ENCODE measurements at regions not wholly inside any gene's neighbourhood (a gene's known extent, or its start where the extent isn't known, plus 50 kb on each side); places are given as distances from the start of the nearest gene placed in this dataset.

DNA sequence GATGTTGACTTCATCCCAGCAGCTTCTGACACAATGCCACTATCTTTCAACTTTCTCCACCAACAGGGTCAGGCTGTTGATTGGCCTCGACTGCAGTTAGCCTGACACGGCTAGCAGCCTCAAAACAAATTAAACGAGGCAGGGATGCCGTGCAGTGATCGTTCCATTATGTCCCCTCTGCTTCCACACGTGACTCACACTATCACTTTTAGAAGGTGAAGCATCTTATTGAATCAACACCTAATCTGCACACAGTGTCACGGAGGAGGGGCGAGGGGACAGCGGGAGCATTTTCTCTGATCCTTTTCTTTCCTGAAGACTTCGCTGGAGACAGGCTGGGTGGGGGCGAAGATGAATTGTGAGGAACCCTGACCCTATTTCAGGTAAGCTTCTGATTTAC is 241.9 kb upstream of the ZNF507 start:
- no TSS peak for BruUV-seq (replicated peaks)
- intact Hi-C loops (cut with micrococcal nuclease): no loop called here
- no peak for TF ChIP-seq CTCF (IDR thresholded peaks at IDR 0.05; ENCODE audit: unreplicated experiment)
- ChIA-PET POLR2A (no interaction called here), CTCF (no interaction called here)
- Mint-ChIP-seq H3K4me3 (ENCODE audit: unreplicated experiment) (no peak overlapping the region), H3K36me3 (ENCODE audit: insufficient read depth, unreplicated experiment) (no peaks in the 10 kb centered on the region), H3K27me3 (ENCODE audit: insufficient read depth, unreplicated experiment) (no peaks in the 10 kb centered on the region), H3K9me3 (ENCODE audit: unreplicated experiment) (peaks cover 32% of the 10 kb centered on the region), H3K27ac (ENCODE audit: low read depth, unreplicated experiment) (no peak overlapping the region), H3K4me1 (ENCODE audit: insufficient read depth, unreplicated experiment) (no peaks in the 10 kb centered on the region)
- DNase-seq (ENCODE audit: unreplicated experiment): no peak

GRCh38 chr19:32104153-32104849 is 241.1 kb upstream of the ZNF507 start:
- H3K27ac Mint-ChIP-seq (ENCODE audit: low read depth, unreplicated experiment): no peak overlapping the region
- DNase-seq (ENCODE audit: unreplicated experiment): peak; percentile 0

DNA sequence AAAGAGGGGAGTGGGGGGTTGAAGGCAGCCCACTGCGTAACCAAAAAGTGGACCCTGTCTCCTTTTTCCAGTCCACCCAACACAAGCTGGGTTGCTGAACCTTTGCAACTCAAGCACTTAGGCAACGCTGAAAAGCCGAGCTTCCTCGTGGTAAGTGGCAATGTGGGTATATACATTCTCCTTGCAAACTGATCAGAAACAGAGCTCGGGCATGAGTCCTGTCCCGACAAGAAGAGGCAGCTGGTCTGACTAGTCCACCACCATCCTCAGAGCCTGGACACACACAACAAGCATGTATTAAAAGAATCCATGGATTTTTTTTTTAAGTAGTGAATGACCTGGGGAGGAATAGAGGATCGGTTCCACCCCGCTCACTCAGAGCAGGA is 240.6 kb upstream of the ZNF507 start:
- Mint-ChIP-seq H3K9me3 (ENCODE audit: unreplicated experiment) (peaks cover 19% of the 10 kb centered on the region), H3K4me1 (ENCODE audit: insufficient read depth, unreplicated experiment) (no peaks in the 10 kb centered on the region), H3K4me3 (ENCODE audit: unreplicated experiment) (no peak overlapping the region), H3K36me3 (ENCODE audit: insufficient read depth, unreplicated experiment) (no peaks in the 10 kb centered on the region), H3K27me3 (ENCODE audit: insufficient read depth, unreplicated experiment) (no peaks in the 10 kb centered on the region), H3K27ac (ENCODE audit: low read depth, unreplicated experiment) (no peak overlapping the region)
- POLR2A ChIA-PET: no interaction called here
- BruUV-seq (replicated peaks): no TSS peak
- no peak for DNase-seq (ENCODE audit: unreplicated experiment)
- no peak for TF ChIP-seq CTCF (IDR thresholded peaks at IDR 0.05; ENCODE audit: unreplicated experiment)
- intact Hi-C loops (cut with micrococcal nuclease): no loop called here
- CTCF ChIA-PET: no interaction called here

More at GRCh38 chr19:32104153-32104849, 241.1 kb upstream of the ZNF507 start:
- ChIA-PET POLR2A (no interaction called here), CTCF (no interaction called here)
- intact Hi-C loops (cut with micrococcal nuclease): no loop called here
- Mint-ChIP-seq H3K36me3 (ENCODE audit: insufficient read depth, unreplicated experiment) (no peaks in the 10 kb centered on the region), H3K4me1 (ENCODE audit: insufficient read depth, unreplicated experiment) (no peaks in the 10 kb centered on the region), H3K9me3 (ENCODE audit: unreplicated experiment) (peaks cover 24% of the 10 kb centered on the region), H3K27me3 (ENCODE audit: insufficient read depth, unreplicated experiment) (no peaks in the 10 kb centered on the region), H3K4me3 (ENCODE audit: unreplicated experiment) (no peak overlapping the region)
- TF ChIP-seq CTCF (IDR thresholded peaks at IDR 0.05; ENCODE audit: unreplicated experiment): no peak
- no TSS peak for BruUV-seq (replicated peaks)

DNA sequence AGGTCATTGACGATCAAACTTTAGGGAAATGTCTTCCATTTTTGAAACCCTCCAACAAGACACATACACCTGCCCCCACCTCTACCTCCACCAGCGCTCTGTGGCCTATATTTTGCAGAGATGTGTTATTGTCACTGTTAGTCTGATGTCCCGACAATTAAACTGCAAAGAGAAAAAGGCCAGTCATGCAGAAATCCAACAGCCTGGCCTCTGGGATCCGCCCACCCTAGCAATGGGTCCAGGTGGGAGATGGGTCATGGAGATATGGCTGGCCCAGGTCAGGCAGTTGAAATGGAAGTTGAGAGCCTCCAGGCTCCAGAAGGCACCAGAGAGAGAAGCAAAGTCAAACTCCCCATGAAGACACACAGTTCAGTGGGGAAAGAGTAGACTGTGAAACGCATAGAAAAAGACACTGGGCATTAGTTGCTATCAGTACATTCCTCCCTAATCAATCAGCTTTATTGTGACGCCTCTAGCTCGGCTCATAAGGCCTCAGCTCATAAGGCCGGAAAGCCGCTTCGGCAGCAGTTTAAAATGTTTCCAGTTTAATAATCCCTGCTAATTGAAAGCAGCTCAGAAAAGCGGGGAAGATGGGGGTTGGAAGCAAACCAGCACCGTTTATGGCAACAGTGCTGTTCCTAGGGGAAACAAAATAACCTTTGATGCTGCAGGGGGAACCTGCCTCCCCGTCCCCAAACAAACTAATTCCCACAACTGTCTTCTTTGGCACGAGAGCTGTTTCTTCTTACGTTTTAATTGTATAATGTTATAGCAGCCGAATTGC is 239.7 kb upstream of the ZNF507 start:
- Mint-ChIP-seq H3K36me3 (ENCODE audit: insufficient read depth, unreplicated experiment) (peaks cover 5% of the 10 kb centered on the region), H3K27me3 (ENCODE audit: insufficient read depth, unreplicated experiment) (no peaks in the 10 kb centered on the region), H3K4me1 (ENCODE audit: insufficient read depth, unreplicated experiment) (no peaks in the 10 kb centered on the region), H3K27ac (ENCODE audit: low read depth, unreplicated experiment) (no peak overlapping the region), H3K4me3 (ENCODE audit: unreplicated experiment) (no peak overlapping the region), H3K9me3 (ENCODE audit: unreplicated experiment) (peaks cover 18% of the 10 kb centered on the region)
- BruUV-seq (replicated peaks): no TSS peak
- intact Hi-C loops (cut with micrococcal nuclease): no loop called here
- no peak for DNase-seq (ENCODE audit: unreplicated experiment)
- ChIA-PET POLR2A (no interaction called here), CTCF (no interaction called here)
- TF ChIP-seq CTCF (IDR thresholded peaks at IDR 0.05; ENCODE audit: unreplicated experiment): no peak
